ENCODE measurements at regions not wholly inside any gene's neighbourhood (a gene's known extent, or its start where the extent isn't known, plus 50 kb on each side); places are given as distances from the start of the nearest gene placed in this dataset.

- Mint-ChIP-seq H3K4me3 (no peak overlapping the region), H3K27me3 (no peaks in the 10 kb centered on the region), H3K9me3 (peaks cover 13 to 18% of the 10 kb centered on the region in 2 donors), H3K4me1 (ENCODE audit: low read depth in 2 of 2) (no peaks in the 10 kb centered on the region), H3K36me3 (ENCODE audit: insufficient read depth) (no peaks in the 10 kb centered on the region), H3K27ac (no peak overlapping the region)
- DNase-seq (no peak), ATAC-seq (replicated peaks) (no peak)
Observed at GRCh38 chr19:56956503-56957226, 116.1 kb upstream of the PEG3 start.

GRCh38 chr19:56959205-56959604, 118.7 kb upstream of the PEG3 start:
- ATAC-seq (replicated peaks) = no peak
- Mint-ChIP-seq H3K4me3 (no peak overlapping the region), H3K27me3 (no peaks in the 10 kb centered on the region), H3K36me3 (ENCODE audit: insufficient read depth) (no peaks in the 10 kb centered on the region), H3K9me3 (peaks cover 13 to 24% of the 10 kb centered on the region in 2 donors), H3K4me1 (ENCODE audit: low read depth in 2 of 2) (no peaks in the 10 kb centered on the region), H3K27ac (no peak overlapping the region)
- DNase-seq = no peak

GRCh38 chr19:56960959-56961543, 120.5 kb upstream of the PEG3 start:
- ATAC-seq (replicated peaks) (no peak), DNase-seq (no peak)
- Mint-ChIP-seq H3K27me3 (no peaks in the 10 kb centered on the region), H3K9me3 (peaks cover 12 to 30% of the 10 kb centered on the region in 2 donors), H3K27ac (no peak overlapping the region), H3K4me1 (ENCODE audit: low read depth in 2 of 2) (no peaks in the 10 kb centered on the region), H3K36me3 (ENCODE audit: insufficient read depth) (no peaks in the 10 kb centered on the region), H3K4me3 (no peak overlapping the region)

- ATAC-seq (replicated peaks) (no peak), DNase-seq (no peak)
- Mint-ChIP-seq H3K27me3 (peaks cover 0 to 11% of the 10 kb centered on the region in 2 donors), H3K4me3 (no peak overlapping the region), H3K27ac (no peak overlapping the region), H3K36me3 (ENCODE audit: insufficient read depth) (no peaks in the 10 kb centered on the region), H3K9me3 (peaks cover 7 to 28% of the 10 kb centered on the region in 2 donors), H3K4me1 (ENCODE audit: low read depth in 2 of 2) (no peaks in the 10 kb centered on the region)
Observed at GRCh38 chr19:56964410-56964920, 123.9 kb upstream of the PEG3 start.

- Mint-ChIP-seq H3K27ac (no peak overlapping the region), H3K4me1 (ENCODE audit: low read depth in 2 of 2) (no peaks in the 10 kb centered on the region), H3K36me3 (ENCODE audit: insufficient read depth) (no peaks in the 10 kb centered on the region), H3K9me3 (peaks cover 5 to 28% of the 10 kb centered on the region in 2 donors), H3K4me3 (no peak overlapping the region), H3K27me3 (peaks cover 0 to 11% of the 10 kb centered on the region in 2 donors)
- DNase-seq (no peak), ATAC-seq (replicated peaks) (no peak)
Observed at GRCh38 chr19:56966225-56966696, 125.7 kb upstream of the PEG3 start.

- Mint-ChIP-seq H3K27ac (no peak overlapping the region), H3K36me3 (ENCODE audit: insufficient read depth) (no peaks in the 10 kb centered on the region), H3K4me3 (no peak overlapping the region), H3K4me1 (ENCODE audit: low read depth in 2 of 2) (no peaks in the 10 kb centered on the region), H3K27me3 (peaks cover 0 to 11% of the 10 kb centered on the region in 2 donors), H3K9me3 (peaks cover 5 to 24% of the 10 kb centered on the region in 2 donors)
- ATAC-seq (replicated peaks) = no peak
- DNase-seq = no peak
Observed at GRCh38 chr19:56966697-56967299, 126.3 kb upstream of the PEG3 start.

- DNase-seq (no peak), ATAC-seq (replicated peaks) (no peak)
- H3K36me3 Mint-ChIP-seq (ENCODE audit: insufficient read depth) = no peaks in the 10 kb centered on the region
- peaks cover 5 to 18% of the 10 kb centered on the region in 2 donors for H3K9me3 Mint-ChIP-seq
- no peaks in the 10 kb centered on the region for H3K4me1 Mint-ChIP-seq (ENCODE audit: low read depth in 2 of 2)
- peaks cover 0 to 11% of the 10 kb centered on the region in 2 donors for H3K27me3 Mint-ChIP-seq
- H3K4me3 Mint-ChIP-seq = no peak overlapping the region
- no peak overlapping the region for H3K27ac Mint-ChIP-seq
Observed at GRCh38 chr19:56969156-56969555, 128.6 kb upstream of the PEG3 start.

GRCh38 chr19:56969759-56970178, 129.2 kb upstream of the PEG3 start:
- Mint-ChIP-seq H3K27me3 (peaks cover 0 to 11% of the 10 kb centered on the region in 2 donors), H3K4me3 (no peak overlapping the region), H3K4me1 (ENCODE audit: low read depth in 2 of 2) (no peaks in the 10 kb centered on the region), H3K27ac (no peak overlapping the region), H3K9me3 (peaks cover 8 to 18% of the 10 kb centered on the region in 2 donors), H3K36me3 (ENCODE audit: insufficient read depth) (no peaks in the 10 kb centered on the region)
- ATAC-seq (replicated peaks) (no peak), DNase-seq (no peak)

- H3K36me3 Mint-ChIP-seq (ENCODE audit: insufficient read depth) = no peaks in the 10 kb centered on the region
- peaks cover 0 to 11% of the 10 kb centered on the region in 2 donors for H3K27me3 Mint-ChIP-seq
- no peak for ATAC-seq (replicated peaks)
- no peak overlapping the region for H3K27ac Mint-ChIP-seq
- no peak for DNase-seq
- no peaks in the 10 kb centered on the region for H3K4me1 Mint-ChIP-seq (ENCODE audit: low read depth in 2 of 2)
- H3K4me3 Mint-ChIP-seq = no peak overlapping the region
- peaks cover 10 to 22% of the 10 kb centered on the region in 2 donors for H3K9me3 Mint-ChIP-seq
Observed at GRCh38 chr19:56971230-56971629, 130.7 kb upstream of the PEG3 start.

GRCh38 chr19:56972291-56972841, 131.8 kb upstream of the PEG3 start:
- H3K9me3 Mint-ChIP-seq = peaks cover 13 to 22% of the 10 kb centered on the region in 2 donors
- ATAC-seq (replicated peaks) (no peak), DNase-seq (no peak)
- no peak overlapping the region for H3K4me3 Mint-ChIP-seq
- H3K27me3 Mint-ChIP-seq = peaks cover 0 to 5% of the 10 kb centered on the region in 2 donors
- H3K36me3 Mint-ChIP-seq (ENCODE audit: insufficient read depth) = no peaks in the 10 kb centered on the region
- H3K4me1 Mint-ChIP-seq (ENCODE audit: low read depth in 2 of 2) = no peaks in the 10 kb centered on the region
- H3K27ac Mint-ChIP-seq = no peak overlapping the region

- Mint-ChIP-seq H3K9me3 (peaks cover 12 to 22% of the 10 kb centered on the region in 2 donors), H3K27me3 (peaks cover 0 to 3% of the 10 kb centered on the region in 2 donors), H3K36me3 (ENCODE audit: insufficient read depth) (no peaks in the 10 kb centered on the region), H3K4me1 (ENCODE audit: low read depth in 2 of 2) (no peaks in the 10 kb centered on the region), H3K27ac (no peak overlapping the region), H3K4me3 (no peak overlapping the region)
- DNase-seq (no peak), ATAC-seq (replicated peaks) (no peak)
Observed at GRCh38 chr19:56973713-56974555, 133.4 kb upstream of the PEG3 start.

GRCh38 chr19:56974556-56975207, 134.2 kb upstream of the PEG3 start:
- H3K27ac Mint-ChIP-seq = no peak overlapping the region
- no peak overlapping the region for H3K4me3 Mint-ChIP-seq
- no peak for ATAC-seq (replicated peaks)
- DNase-seq = no peak
- peaks cover 13 to 22% of the 10 kb centered on the region in 2 donors for H3K9me3 Mint-ChIP-seq
- H3K36me3 Mint-ChIP-seq (ENCODE audit: insufficient read depth) = no peaks in the 10 kb centered on the region
- H3K4me1 Mint-ChIP-seq (ENCODE audit: low read depth in 2 of 2) = no peaks in the 10 kb centered on the region
- no peaks in the 10 kb centered on the region for H3K27me3 Mint-ChIP-seq

Data from effector memory CD8-positive, alpha-beta T cell (primary cell).